ENCODE measurements at regions not wholly inside any gene's neighbourhood (a gene's known extent, or its start where the extent isn't known, plus 50 kb on each side); places are given as distances from the start of the nearest gene placed in this dataset.

DNA sequence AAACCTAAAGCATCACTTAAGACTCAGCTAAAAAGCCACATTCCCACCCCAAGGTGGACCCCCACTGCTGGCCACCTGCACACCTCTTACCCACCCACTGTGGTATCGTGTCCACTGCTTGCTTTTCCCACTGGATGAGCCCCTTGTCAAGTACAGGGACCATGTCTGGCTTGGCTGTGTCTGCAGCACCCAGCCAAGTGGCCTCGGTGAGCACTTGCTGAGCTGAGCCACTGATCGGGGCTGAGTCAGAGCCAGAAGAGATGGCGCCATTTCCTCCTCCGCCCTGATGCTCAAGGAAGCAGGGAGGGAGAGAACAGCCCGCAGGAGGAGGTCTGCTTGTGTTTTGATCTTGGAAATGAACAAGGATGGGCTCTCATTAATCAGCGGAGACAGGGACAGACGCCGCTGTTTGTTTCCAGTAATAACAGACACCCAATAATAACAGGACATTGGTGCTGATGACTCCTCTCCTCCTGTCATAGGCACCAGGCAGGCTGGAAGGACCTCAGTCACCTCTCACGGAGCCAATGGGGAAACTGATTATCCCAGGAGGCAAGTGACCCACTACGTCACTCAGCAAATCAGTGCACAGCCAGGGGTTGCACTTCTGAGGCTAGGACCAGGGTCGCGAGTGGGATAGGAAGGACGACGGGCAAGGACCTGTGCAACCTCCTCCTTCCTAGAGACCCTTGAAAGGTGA is 85.2 kb upstream of the RTL6 start:
- H3K4me1 ChIP-seq (ENCODE audit: control insufficient read depth, insufficient read depth, low read length), result no peaks in the 10 kb centered on the region
- in situ Hi-C loops (cut with HindIII; ENCODE audit: low pct_unique_long_range_greater_than_20kb, low sequenced_read_pairs) (no loop called here), intact Hi-C loops (cut with micrococcal nuclease; ENCODE audit: unreplicated experiment) (no loop called here)
- no peak for TF ChIP-seq TCF7L2 (IDR thresholded peaks at IDR 0.05; ENCODE audit: low read depth, low read length)
- no peak for TF ChIP-seq POLR2AphosphoS5 (IDR thresholded peaks at IDR 0.05; ENCODE audit: low read depth, low read length)
- TF ChIP-seq, protein P1, sequence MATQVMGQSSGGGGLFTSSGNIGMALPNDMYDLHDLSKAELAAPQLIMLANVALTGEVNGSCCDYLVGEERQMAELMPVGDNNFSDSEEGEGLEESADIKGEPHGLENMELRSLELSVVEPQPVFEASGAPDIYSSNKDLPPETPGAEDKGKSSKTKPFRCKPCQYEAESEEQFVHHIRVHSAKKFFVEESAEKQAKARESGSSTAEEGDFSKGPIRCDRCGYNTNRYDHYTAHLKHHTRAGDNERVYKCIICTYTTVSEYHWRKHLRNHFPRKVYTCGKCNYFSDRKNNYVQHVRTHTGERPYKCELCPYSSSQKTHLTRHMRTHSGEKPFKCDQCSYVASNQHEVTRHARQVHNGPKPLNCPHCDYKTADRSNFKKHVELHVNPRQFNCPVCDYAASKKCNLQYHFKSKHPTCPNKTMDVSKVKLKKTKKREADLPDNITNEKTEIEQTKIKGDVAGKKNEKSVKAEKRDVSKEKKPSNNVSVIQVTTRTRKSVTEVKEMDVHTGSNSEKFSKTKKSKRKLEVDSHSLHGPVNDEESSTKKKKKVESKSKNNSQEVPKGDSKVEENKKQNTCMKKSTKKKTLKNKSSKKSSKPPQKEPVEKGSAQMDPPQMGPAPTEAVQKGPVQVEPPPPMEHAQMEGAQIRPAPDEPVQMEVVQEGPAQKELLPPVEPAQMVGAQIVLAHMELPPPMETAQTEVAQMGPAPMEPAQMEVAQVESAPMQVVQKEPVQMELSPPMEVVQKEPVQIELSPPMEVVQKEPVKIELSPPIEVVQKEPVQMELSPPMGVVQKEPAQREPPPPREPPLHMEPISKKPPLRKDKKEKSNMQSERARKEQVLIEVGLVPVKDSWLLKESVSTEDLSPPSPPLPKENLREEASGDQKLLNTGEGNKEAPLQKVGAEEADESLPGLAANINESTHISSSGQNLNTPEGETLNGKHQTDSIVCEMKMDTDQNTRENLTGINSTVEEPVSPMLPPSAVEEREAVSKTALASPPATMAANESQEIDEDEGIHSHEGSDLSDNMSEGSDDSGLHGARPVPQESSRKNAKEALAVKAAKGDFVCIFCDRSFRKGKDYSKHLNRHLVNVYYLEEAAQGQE (IDR thresholded peaks at IDR 0.05; ENCODE audit: insufficient read depth in 1 of 2, low read depth in 2 of 2, low read length in 1 of 2), result no peak
- TF ChIP-seq SIN3A (IDR thresholded peaks at IDR 0.05; ENCODE audit: borderline replicate concordance, insufficient read depth, low read depth, low read length), result no peak
- TF ChIP-seq, protein P2, sequence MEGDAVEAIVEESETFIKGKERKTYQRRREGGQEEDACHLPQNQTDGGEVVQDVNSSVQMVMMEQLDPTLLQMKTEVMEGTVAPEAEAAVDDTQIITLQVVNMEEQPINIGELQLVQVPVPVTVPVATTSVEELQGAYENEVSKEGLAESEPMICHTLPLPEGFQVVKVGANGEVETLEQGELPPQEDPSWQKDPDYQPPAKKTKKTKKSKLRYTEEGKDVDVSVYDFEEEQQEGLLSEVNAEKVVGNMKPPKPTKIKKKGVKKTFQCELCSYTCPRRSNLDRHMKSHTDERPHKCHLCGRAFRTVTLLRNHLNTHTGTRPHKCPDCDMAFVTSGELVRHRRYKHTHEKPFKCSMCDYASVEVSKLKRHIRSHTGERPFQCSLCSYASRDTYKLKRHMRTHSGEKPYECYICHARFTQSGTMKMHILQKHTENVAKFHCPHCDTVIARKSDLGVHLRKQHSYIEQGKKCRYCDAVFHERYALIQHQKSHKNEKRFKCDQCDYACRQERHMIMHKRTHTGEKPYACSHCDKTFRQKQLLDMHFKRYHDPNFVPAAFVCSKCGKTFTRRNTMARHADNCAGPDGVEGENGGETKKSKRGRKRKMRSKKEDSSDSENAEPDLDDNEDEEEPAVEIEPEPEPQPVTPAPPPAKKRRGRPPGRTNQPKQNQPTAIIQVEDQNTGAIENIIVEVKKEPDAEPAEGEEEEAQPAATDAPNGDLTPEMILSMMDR (IDR thresholded peaks at IDR 0.05), result no peak
- ATAC-seq (no peak), DNase-seq (ENCODE audit: low read depth, low spot score) (no peak)
- no peak overlapping the region for H3K27ac ChIP-seq (ENCODE audit: low read length)
- no TSS peak for BruUV-seq (replicated peaks)
- H3K27me3 ChIP-seq (ENCODE audit: control insufficient read depth, insufficient read depth, low read length), result no peaks in the 10 kb centered on the region
- CTCF ChIA-PET, result no interaction called here
- POLR2A ChIA-PET, result no interaction called here
- H3K36me3 ChIP-seq (ENCODE audit: control insufficient read depth, insufficient read depth, low read length), result no peaks in the 10 kb centered on the region
- no peak overlapping the region for H3K4me3 ChIP-seq (ENCODE audit: low read depth in 2 of 2, low read length in 2 of 2)
- no peaks in the 10 kb centered on the region for H3K9me3 ChIP-seq (ENCODE audit: control insufficient read depth, insufficient read depth, low read depth, low read length)

DNA sequence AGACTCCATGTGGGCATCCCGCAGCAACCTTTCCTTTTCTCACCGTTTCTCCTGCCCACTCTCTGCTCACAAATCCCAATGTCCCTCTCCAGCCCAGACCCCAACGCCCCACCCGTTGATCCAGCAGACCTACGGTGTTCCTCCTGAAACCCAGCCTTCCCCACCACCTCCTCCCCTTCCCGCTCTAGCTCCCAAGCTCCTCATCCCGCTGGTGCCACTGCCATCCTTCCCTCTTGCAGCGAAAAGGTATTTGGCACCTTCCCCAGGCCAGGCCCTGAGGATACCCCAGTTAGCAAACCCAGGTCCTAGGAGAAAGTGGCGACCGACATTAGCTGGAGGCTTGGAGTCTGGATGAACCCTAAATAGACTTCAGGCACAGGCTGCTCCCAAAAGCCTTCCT is 84.0 kb upstream of the RTL6 start:
- CTCF ChIA-PET, result no interaction called here
- TF ChIP-seq SIN3A (IDR thresholded peaks at IDR 0.05; ENCODE audit: borderline replicate concordance, insufficient read depth, low read depth, low read length) (no peak), TCF7L2 (IDR thresholded peaks at IDR 0.05; ENCODE audit: low read depth, low read length) (no peak), POLR2AphosphoS5 (IDR thresholded peaks at IDR 0.05; ENCODE audit: low read depth, low read length) (no peak)
- TF ChIP-seq, protein P2 (IDR thresholded peaks at IDR 0.05), result no peak
- TF ChIP-seq, protein P1 (IDR thresholded peaks at IDR 0.05; ENCODE audit: insufficient read depth in 1 of 2, low read depth in 2 of 2, low read length in 1 of 2), result no peak
- H3K27me3 ChIP-seq (ENCODE audit: control insufficient read depth, insufficient read depth, low read length), result no peaks in the 10 kb centered on the region
- DNase-seq (ENCODE audit: low read depth, low spot score) (no peak), ATAC-seq (no peak)
- no peaks in the 10 kb centered on the region for H3K4me1 ChIP-seq (ENCODE audit: control insufficient read depth, insufficient read depth, low read length)
- no peaks in the 10 kb centered on the region for H3K9me3 ChIP-seq (ENCODE audit: control insufficient read depth, insufficient read depth, low read depth, low read length)
- no peak overlapping the region for H3K27ac ChIP-seq (ENCODE audit: low read length)
- in situ Hi-C loops (cut with HindIII; ENCODE audit: low pct_unique_long_range_greater_than_20kb, low sequenced_read_pairs), result no loop called here
- no TSS peak for BruUV-seq (replicated peaks)
- intact Hi-C loops (cut with micrococcal nuclease; ENCODE audit: unreplicated experiment), result no loop called here
- POLR2A ChIA-PET, result no interaction called here
- H3K4me3 ChIP-seq (ENCODE audit: low read depth in 2 of 2, low read length in 2 of 2), result no peak overlapping the region
- H3K36me3 ChIP-seq (ENCODE audit: control insufficient read depth, insufficient read depth, low read length), result no peaks in the 10 kb centered on the region
